Epithelial cell of esophagus (primary cell): ENCODE measurements at regions not wholly inside any gene's neighbourhood (a gene's known extent, or its start where the extent isn't known, plus 50 kb on each side); places are given as distances from the start of the nearest gene placed in this dataset.

Experiments used
- DNase-seq: peaks from one replicate; pipeline ENCODE4 v3.0.0; 2010; ENCODE audit warnings: low read depth
- H3K4me3 ChIP-seq: 2 replicates; pipeline ENCODE4 v1.5.1; 2011; ENCODE audit warnings: mild to moderate bottlenecking, low read length, control low read depth
- TF ChIP-seq, protein P1 (sequence below): IDR thresholded peaks from 2 replicates; pipeline ENCODE4 v1.5.1; 2011; ENCODE audit warnings: low read depth, mild to moderate bottlenecking, low read length, control low read depth, inconsistent platforms; ENCODE audit not compliant: insufficient read depth; ENCODE audit errors: missing control alignments

DNA sequence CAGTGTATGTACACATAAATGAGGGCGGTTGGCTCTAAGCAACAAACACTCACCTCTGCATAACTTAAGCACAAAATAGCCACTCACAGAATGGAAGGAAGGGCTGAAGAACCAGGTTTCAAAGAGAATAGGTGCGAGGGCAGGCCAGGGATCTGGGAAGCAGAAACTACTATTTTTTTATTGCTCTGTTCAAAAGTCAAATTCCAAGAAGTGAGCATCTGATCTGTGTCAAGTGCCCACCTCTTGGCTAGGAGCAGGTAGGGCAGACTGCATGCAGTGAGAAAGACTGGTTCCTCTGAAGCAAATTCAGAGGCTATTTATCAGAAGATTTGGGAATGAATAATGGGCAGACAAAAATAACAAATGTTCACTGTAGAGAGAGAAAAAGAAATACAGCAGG, 336.4 kb upstream of the CTNNB1 start:
- no peak overlapping the region for H3K4me3 ChIP-seq
- DNase-seq: no peak
- TF ChIP-seq, protein P1, sequence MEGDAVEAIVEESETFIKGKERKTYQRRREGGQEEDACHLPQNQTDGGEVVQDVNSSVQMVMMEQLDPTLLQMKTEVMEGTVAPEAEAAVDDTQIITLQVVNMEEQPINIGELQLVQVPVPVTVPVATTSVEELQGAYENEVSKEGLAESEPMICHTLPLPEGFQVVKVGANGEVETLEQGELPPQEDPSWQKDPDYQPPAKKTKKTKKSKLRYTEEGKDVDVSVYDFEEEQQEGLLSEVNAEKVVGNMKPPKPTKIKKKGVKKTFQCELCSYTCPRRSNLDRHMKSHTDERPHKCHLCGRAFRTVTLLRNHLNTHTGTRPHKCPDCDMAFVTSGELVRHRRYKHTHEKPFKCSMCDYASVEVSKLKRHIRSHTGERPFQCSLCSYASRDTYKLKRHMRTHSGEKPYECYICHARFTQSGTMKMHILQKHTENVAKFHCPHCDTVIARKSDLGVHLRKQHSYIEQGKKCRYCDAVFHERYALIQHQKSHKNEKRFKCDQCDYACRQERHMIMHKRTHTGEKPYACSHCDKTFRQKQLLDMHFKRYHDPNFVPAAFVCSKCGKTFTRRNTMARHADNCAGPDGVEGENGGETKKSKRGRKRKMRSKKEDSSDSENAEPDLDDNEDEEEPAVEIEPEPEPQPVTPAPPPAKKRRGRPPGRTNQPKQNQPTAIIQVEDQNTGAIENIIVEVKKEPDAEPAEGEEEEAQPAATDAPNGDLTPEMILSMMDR: no peak

DNA sequence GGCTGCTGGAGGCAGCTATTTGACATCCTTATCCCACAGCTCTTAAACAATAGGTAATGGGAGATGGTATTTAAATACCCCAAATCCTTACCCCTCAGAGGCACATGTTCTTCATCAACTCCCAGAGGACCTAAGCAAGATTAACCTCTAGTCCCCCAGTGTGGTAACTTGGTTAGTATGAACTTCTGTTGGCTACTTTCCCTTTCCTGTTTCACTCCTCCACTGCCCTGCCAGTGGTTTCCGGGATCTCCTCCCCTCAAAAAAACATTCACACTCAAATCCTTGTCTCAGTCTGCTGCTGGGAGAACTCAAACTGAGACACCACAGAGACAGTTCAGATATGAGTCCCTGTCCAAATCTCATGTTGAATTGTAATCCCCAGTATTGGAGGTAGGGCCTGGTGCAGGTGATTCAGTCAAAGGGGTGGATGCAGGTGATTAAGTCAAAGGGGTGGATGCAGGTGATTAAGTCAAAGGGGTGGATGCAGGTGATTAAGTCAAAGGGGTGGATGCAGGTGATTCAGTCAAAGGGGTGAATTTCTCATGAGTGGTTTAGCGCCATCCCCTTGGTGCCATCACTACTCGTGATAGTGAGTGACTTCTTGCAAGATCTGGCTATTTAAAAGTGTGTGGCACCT, 335.0 kb upstream of the CTNNB1 start:
- H3K4me3 ChIP-seq: no peak overlapping the region
- TF ChIP-seq, protein P1: no peak
- DNase-seq: peak; percentile 80

DNA sequence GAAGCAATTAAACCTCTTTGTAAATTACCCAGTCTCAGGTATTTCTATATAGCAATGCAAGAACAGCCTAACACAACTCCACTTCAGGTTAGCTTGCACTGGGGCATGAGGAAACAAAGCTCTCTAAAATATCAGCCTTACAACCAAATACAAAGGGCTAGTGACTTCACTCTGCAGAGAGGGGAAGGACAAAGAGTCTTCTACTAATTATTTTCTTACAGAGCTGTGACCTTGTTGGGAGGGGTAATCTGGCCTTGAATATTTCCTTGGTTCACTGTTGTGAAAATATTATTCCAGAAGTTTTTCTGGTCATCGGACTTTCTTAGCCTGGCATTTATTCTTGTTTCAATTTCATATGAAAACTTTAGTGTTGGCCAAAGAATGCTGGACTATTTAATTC, 334.4 kb upstream of the CTNNB1 start:
- TF ChIP-seq, protein P1: no peak
- no peak for DNase-seq
- H3K4me3 ChIP-seq: no peak overlapping the region

DNA sequence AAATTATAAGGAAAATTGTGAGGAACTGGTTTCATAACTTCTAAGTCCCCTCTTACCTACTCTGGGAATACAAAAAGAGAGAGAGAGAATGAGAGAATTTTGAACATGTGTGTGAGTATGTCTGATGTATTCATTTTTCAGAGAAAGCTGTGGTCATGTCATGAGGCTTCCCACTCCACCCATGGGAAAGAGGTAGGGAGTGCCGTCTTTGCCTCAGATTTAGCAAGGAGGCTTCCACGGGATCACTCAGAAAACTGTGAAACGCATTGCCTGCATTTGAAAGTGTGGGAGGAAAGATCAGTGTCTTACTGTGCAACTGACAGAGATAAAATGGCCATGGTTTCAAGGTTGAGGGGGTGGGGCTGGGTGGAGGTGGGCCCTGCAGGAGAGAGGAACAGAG, 331.5 kb upstream of the CTNNB1 start:
- H3K4me3 ChIP-seq: no peak overlapping the region
- TF ChIP-seq, protein P1: no peak
- DNase-seq: no peak

DNA sequence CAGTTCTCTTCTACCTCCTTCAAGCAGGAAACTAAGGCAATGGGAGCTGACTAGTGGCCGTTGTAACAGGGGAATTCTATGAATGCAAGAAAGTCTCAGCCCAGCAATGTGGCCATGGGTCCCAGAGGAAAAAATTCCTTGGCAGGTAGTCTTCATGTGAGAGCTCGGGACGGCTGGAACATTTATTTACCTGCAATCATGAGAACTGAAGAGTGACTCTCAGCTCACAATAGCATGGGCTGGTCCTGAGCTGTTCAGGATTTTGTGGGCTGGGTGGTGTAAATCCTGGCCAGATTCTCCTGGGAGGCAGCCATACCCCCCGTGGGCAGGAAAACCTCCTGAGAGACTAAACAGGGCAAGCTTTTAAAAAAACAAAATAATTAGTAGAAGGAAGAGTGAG, 330.3 kb upstream of the CTNNB1 start:
- no peak for DNase-seq
- no peak overlapping the region for H3K4me3 ChIP-seq
- TF ChIP-seq, protein P1: no peak

DNA sequence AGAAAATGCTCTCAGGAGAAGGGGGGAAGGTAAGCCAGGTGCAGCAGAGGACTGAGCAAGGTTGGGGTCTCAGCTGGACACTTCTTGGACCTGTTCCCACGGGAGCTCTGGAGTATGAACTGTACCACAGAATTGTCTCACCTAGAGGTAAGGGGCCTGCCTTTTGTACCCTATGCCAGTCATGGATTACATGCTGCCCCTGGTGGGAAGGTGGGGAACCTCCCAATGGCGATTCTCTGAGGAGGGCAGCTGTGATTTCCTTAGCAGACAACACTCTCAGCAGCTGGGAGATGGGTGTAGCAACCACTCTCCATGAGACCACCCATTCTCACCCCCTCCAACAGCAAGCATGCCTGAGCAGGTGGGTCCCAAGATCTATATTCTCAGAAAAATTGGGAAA, 329.4 kb upstream of the CTNNB1 start:
- DNase-seq: no peak
- TF ChIP-seq, protein P1: no peak
- H3K4me3 ChIP-seq: no peak overlapping the region

DNA sequence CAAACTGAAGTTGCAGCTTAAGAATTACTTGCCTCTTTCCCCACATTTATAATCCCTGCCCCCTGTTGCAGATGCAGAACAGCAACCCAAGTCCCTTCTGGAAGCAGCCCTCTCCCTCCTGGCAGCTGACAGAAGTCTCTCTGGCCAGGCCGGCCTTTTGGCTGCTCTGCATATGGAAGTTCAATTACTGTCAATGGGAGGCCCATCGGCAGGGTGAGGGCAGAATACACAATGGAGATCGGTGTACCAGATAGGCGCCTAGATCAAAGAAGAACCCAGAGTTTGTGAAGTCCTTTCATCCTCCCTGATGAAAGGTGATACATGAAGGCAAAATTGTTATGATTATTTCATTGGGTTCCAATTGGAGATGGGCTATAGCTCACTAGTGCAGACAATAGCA, 327.9 kb upstream of the CTNNB1 start:
- TF ChIP-seq, protein P1: no peak
- no peak overlapping the region for H3K4me3 ChIP-seq
- no peak for DNase-seq
